Smooth muscle cell (in vitro differentiated cells): ENCODE measurements at regions not wholly inside any gene's neighbourhood (a gene's known extent, or its start where the extent isn't known, plus 50 kb on each side); places are given as distances from the start of the nearest gene placed in this dataset.

Experiments used
- DNase-seq: peaks from one replicate; lab custom pipeline; 2025; ENCODE audit not compliant: unreplicated experiment; lab: John Stamatoyannopoulos, UW
- H2AFZ ChIP-seq: fragments of 200-600 bp; sonication (generic); 2 replicates; pipeline ENCODE4 v1.6.0; 2016; ENCODE audit warnings: antibody characterized with exemption, low read depth, mild to moderate bottlenecking
- H3F3A ChIP-seq: fragments of 200-600 bp; sonication (generic); 2 replicates; pipeline ENCODE4 v1.6.0; 2017; ENCODE audit warnings: antibody characterized with exemption, low read depth
- H3K27ac ChIP-seq: fragments of 200-600 bp; sonication (generic); 2 replicates; pipeline ENCODE4 v1.5.1; 2016; ENCODE audit warnings: low read depth, mild to moderate bottlenecking
- H3K27me3 ChIP-seq: fragments of 200-600 bp; sonication (generic); 2 replicates; pipeline ENCODE4 v1.6.1; 2016; ENCODE audit warnings: low read depth, mild to moderate bottlenecking
- H3K36me3 ChIP-seq: fragments of 200-600 bp; sonication (generic); 2 replicates; pipeline ENCODE4 v1.5.1; 2016; ENCODE audit warnings: low read depth
- H3K4me1 ChIP-seq: fragments of 200-600 bp; sonication (generic); 2 replicates; pipeline ENCODE4 v1.5.1; 2016; ENCODE audit warnings: low read depth
- H3K4me2 ChIP-seq: fragments of 200-600 bp; sonication (generic); 2 replicates; pipeline ENCODE4 v1.6.0; 2016; ENCODE audit warnings: mild to moderate bottlenecking
- H3K4me3 ChIP-seq: fragments of 200-600 bp; sonication (generic); 2 replicates; pipeline ENCODE4 v1.5.1; 2016; ENCODE audit warnings: mild to moderate bottlenecking
- H3K79me2 ChIP-seq: fragments of 200-600 bp; sonication (generic); 2 replicates; pipeline ENCODE4 v1.6.0; 2016; ENCODE audit warnings: low read depth, mild to moderate bottlenecking
- H3K9ac ChIP-seq: fragments of 200-600 bp; sonication (generic); 2 replicates; pipeline ENCODE4 v1.6.0; 2016; ENCODE audit warnings: low read depth
- H3K9me3 ChIP-seq: fragments of 200-600 bp; sonication (generic); replicated peaks from 2 replicates; pipeline ENCODE4 v1.5.1; 2016; ENCODE audit warnings: low read depth
- H4K20me1 ChIP-seq: fragments of 200-600 bp; sonication (generic); 2 replicates; pipeline ENCODE4 v1.6.0; 2016; ENCODE audit warnings: low read depth
- CTCF ChIP-seq: fragments of 200-600 bp; sonication (generic); IDR thresholded peaks from 2 replicates; pipeline ENCODE4 v1.5.1; 2017; ENCODE audit warnings: borderline replicate concordance, mild to moderate bottlenecking, antibody characterized with exemption; ENCODE audit not compliant: insufficient read depth, poor library complexity, severe bottlenecking
- WGBS: methylation state at CpG from one replicate; pipeline ENCODE4 v1.1.7; 2016; ENCODE audit warnings: low lambda C conversion rate; 5-methylcytosine and 5-hydroxymethylcytosine counted together

DNA sequence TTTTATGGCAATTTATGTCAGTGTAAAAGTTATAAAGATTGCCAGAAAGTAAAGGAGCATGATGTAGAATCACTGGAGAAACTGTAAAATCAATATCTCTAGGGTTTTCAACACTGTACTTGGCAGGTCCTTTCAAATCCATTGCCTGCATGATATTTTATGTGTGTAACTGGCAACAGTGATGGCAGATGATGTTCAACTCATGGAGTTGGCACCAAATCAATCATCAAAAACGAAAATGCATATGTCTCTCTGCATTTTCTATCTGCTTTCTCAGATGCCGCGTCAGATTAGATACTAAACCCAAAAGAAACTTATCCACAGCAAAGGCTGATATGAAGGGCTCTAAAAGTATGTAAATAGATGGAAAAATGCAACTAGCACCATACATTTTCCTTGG, 1395.5 kb upstream of the PIK3C3 start:
- Histone ChIP-seq H3K4me2 (no peak overlapping the region), H3K9me3 (no peaks in the 10 kb centered on the region), H3K36me3 (no peaks in the 10 kb centered on the region), H3K27me3 (no peaks in the 10 kb centered on the region), H3K4me3 (no peak overlapping the region), H2AFZ (no peak overlapping the region), H3K9ac (no peak overlapping the region), H4K20me1 (no peaks in the 10 kb centered on the region), H3K79me2 (no peaks in the 10 kb centered on the region), H3K27ac (no peak overlapping the region), H3F3A (no peaks in the 10 kb centered on the region), H3K4me1 (no peaks in the 10 kb centered on the region)
- no peak for DNase-seq
- WGBS, result 87% methylated on average over 3 of the region's 3 CpGs
- TF ChIP-seq CTCF, result no peak

DNA sequence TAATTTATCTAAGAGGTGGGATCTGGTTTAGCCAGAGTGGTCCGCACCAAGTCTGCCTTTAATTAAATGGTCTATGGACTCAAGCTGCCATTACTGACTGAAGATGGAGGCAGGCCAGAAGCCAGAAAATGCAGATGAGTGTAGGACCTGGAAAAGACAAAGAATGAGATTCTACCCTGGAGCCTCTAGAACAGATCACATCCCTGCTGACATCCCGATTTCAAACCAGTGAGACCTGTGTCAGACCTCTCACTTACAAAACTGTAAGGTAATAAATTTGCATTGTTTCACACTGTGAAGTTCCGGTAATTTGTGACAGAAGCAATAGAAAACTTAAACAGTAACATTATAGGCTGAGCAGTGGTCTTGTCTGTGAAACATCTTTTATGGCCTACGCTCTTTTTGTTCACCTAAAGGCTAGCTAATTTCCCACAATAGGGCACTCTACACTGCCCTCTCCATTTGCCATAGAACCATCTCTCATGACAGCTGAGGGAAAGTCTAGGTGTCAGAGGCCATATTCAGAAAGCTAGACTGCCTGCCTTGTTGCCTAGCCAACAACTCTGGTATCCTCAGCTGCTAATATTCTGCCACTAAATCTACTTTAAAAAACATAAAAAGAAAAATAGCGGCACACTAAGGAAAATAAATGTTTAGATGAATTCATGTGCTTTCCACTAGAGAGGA, 1396.2 kb upstream of the PIK3C3 start:
- Histone ChIP-seq H3F3A (no peaks in the 10 kb centered on the region), H3K9ac (no peak overlapping the region), H2AFZ (no peak overlapping the region), H3K9me3 (no peaks in the 10 kb centered on the region), H3K4me3 (no peak overlapping the region), H3K36me3 (no peaks in the 10 kb centered on the region), H3K79me2 (no peaks in the 10 kb centered on the region), H3K4me2 (no peak overlapping the region), H3K27me3 (no peaks in the 10 kb centered on the region), H4K20me1 (no peaks in the 10 kb centered on the region), H3K4me1 (no peaks in the 10 kb centered on the region), H3K27ac (no peak overlapping the region)
- 96% methylated on average over 5 of the region's 5 CpGs for WGBS
- TF ChIP-seq CTCF, result no peak
- DNase-seq, result no peak

GRCh38 chr18:40555914-40556313, 1399.1 kb upstream of the PIK3C3 start:
- Histone ChIP-seq H3K27me3 (no peaks in the 10 kb centered on the region), H3K4me1 (no peaks in the 10 kb centered on the region), H3K4me3 (no peak overlapping the region), H3K79me2 (no peaks in the 10 kb centered on the region), H3K9me3 (no peaks in the 10 kb centered on the region), H4K20me1 (no peaks in the 10 kb centered on the region), H3F3A (no peaks in the 10 kb centered on the region), H3K9ac (no peak overlapping the region), H3K27ac (peak overlapping the region; percentile 38), H3K4me2 (no peak overlapping the region), H2AFZ (no peak overlapping the region), H3K36me3 (no peaks in the 10 kb centered on the region)
- no peak for DNase-seq
- no peak for TF ChIP-seq CTCF
- 58% methylated on average over 4 of the region's 4 CpGs for WGBS

- no peaks in the 10 kb centered on the region for H3F3A ChIP-seq
- H3K9ac ChIP-seq, result no peak overlapping the region
- H3K27me3 ChIP-seq, result no peaks in the 10 kb centered on the region
- no peak for TF ChIP-seq CTCF
- H3K36me3 ChIP-seq, result no peaks in the 10 kb centered on the region
- no peak for DNase-seq
- no peak overlapping the region for H3K27ac ChIP-seq
- H3K4me3 ChIP-seq, result no peak overlapping the region
- no peaks in the 10 kb centered on the region for H4K20me1 ChIP-seq
- no peaks in the 10 kb centered on the region for H3K79me2 ChIP-seq
- H3K9me3 ChIP-seq, result no peaks in the 10 kb centered on the region
- no peak overlapping the region for H3K4me2 ChIP-seq
- H2AFZ ChIP-seq, result no peak overlapping the region
- H3K4me1 ChIP-seq, result no peaks in the 10 kb centered on the region
Observed at GRCh38 chr18:40553029-40553428, 1402.0 kb upstream of the PIK3C3 start.
